ENCODE measurements at regions not wholly inside any gene's neighbourhood (a gene's known extent, or its start where the extent isn't known, plus 50 kb on each side); places are given as distances from the start of the nearest gene placed in this dataset.

DNA sequence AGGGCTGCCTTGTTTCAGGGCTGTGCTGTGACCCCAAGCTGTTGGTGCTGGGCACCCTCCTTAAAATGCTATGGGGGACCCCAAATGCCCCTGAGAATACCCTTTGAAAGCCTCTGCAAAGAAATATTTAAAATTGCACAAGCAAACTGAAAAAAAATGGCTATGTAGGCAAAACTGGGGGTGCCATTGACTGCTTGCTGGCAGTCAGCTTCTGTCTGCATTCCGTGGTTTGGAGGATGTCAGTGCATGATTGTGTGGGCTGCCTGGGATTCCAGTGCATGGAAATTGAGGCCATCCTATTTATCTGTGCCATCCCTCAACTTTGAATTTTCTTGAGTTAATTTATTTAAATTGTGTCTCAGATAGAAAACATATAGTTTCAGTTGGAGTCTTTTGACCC, 113.7 kb upstream of the RTL1 start:
- Histone ChIP-seq H3K4me3 (ENCODE audit: low read length) (no peak overlapping the region), H3K9ac (ENCODE audit: low read length) (no peak overlapping the region), H3K9me2 (ENCODE audit: insufficient read depth, low read length) (no peaks in the 10 kb centered on the region), H2AFZ (ENCODE audit: low read depth, low read length) (no peak overlapping the region), H3K9me3 (ENCODE audit: low read length) (no peaks in the 10 kb centered on the region), H3K36me3 (ENCODE audit: insufficient read depth, low read length) (no peaks in the 10 kb centered on the region), H3K27ac (ENCODE audit: low read length) (no peak overlapping the region), H4K20me1 (ENCODE audit: insufficient read depth) (no peaks in the 10 kb centered on the region), H3F3A (ENCODE audit: insufficient read depth, low read length, poor library complexity, severe bottlenecking) (no peaks in the 10 kb centered on the region), H3K4me2 (ENCODE audit: low read length) (no peak overlapping the region), H3K79me2 (replicated peaks; ENCODE audit: insufficient read depth, low read length) (no peaks in the 10 kb centered on the region), H3K27me3 (ENCODE audit: insufficient read depth, low read depth, low read length) (no peaks in the 10 kb centered on the region)
- TF ChIP-seq EP300 (conservative IDR thresholded peaks at IDR 0.05; ENCODE audit: poor library complexity, severe bottlenecking) (no peak), TAF1 (IDR thresholded peaks at IDR 0.05; ENCODE audit: low read depth) (no peak), MXI1 (conservative IDR thresholded peaks at IDR 0.05; ENCODE audit: poor library complexity, severe bottlenecking) (no peak), RAD21 (conservative IDR thresholded peaks at IDR 0.05) (no peak), SMC3 (conservative IDR thresholded peaks at IDR 0.05; ENCODE audit: poor library complexity) (no peak), EZH2 (IDR thresholded peaks at IDR 0.05; ENCODE audit: borderline replicate concordance, insufficient read depth, low read length, poor library complexity, severe bottlenecking) (no peak), POLR2AphosphoS5 (IDR thresholded peaks at IDR 0.05) (no peak)
- TF ChIP-seq, protein P1, sequence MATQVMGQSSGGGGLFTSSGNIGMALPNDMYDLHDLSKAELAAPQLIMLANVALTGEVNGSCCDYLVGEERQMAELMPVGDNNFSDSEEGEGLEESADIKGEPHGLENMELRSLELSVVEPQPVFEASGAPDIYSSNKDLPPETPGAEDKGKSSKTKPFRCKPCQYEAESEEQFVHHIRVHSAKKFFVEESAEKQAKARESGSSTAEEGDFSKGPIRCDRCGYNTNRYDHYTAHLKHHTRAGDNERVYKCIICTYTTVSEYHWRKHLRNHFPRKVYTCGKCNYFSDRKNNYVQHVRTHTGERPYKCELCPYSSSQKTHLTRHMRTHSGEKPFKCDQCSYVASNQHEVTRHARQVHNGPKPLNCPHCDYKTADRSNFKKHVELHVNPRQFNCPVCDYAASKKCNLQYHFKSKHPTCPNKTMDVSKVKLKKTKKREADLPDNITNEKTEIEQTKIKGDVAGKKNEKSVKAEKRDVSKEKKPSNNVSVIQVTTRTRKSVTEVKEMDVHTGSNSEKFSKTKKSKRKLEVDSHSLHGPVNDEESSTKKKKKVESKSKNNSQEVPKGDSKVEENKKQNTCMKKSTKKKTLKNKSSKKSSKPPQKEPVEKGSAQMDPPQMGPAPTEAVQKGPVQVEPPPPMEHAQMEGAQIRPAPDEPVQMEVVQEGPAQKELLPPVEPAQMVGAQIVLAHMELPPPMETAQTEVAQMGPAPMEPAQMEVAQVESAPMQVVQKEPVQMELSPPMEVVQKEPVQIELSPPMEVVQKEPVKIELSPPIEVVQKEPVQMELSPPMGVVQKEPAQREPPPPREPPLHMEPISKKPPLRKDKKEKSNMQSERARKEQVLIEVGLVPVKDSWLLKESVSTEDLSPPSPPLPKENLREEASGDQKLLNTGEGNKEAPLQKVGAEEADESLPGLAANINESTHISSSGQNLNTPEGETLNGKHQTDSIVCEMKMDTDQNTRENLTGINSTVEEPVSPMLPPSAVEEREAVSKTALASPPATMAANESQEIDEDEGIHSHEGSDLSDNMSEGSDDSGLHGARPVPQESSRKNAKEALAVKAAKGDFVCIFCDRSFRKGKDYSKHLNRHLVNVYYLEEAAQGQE (IDR thresholded peaks at IDR 0.05; ENCODE audit: borderline replicate concordance) = no peak
- TF ChIP-seq, protein P2, sequence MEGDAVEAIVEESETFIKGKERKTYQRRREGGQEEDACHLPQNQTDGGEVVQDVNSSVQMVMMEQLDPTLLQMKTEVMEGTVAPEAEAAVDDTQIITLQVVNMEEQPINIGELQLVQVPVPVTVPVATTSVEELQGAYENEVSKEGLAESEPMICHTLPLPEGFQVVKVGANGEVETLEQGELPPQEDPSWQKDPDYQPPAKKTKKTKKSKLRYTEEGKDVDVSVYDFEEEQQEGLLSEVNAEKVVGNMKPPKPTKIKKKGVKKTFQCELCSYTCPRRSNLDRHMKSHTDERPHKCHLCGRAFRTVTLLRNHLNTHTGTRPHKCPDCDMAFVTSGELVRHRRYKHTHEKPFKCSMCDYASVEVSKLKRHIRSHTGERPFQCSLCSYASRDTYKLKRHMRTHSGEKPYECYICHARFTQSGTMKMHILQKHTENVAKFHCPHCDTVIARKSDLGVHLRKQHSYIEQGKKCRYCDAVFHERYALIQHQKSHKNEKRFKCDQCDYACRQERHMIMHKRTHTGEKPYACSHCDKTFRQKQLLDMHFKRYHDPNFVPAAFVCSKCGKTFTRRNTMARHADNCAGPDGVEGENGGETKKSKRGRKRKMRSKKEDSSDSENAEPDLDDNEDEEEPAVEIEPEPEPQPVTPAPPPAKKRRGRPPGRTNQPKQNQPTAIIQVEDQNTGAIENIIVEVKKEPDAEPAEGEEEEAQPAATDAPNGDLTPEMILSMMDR (IDR thresholded peaks at IDR 0.05; ENCODE audit: poor library complexity, severe bottlenecking) = no peak

DNA sequence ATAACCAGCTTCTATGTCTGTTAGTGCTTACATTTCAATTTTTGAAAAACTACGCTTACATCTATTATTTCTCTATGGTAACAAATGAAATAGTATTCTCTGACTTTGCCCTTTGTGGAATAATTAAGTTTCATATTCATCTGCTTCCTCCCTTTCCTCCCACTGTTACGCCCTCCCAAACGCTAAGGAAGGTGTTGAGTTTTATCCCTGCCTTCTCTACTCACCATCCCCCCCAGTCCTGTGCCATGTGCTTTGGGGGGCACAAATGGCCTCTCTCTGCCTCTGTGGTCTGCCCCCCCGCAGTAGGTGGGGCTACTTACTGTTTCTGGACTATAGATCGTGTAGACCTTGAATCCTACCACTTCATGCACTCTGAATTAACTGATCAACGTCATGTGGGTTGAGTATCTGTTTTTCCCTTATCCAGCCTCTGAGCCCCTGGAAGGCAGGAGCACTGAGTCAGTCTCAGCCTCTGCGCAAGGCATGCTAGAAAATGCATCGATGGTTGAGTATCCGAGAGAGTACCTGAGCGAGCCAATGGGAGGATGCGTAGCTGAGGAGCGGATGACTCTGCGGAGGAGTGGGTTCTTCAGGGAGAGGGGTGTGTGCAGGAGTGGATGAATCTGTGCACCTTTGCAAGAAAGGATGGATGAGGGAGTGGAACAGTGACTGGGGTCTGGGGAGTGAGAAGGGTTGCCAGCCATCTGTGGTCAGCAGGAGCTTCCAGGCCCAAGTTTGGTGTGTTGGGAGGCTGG, 114.5 kb upstream of the RTL1 start:
- H3K27me3 ChIP-seq (ENCODE audit: insufficient read depth, low read depth, low read length) = no peaks in the 10 kb centered on the region

More for the DNA sequence above, 114.5 kb upstream of the RTL1 start:
- H3K36me3 ChIP-seq (ENCODE audit: insufficient read depth, low read length) = no peaks in the 10 kb centered on the region
- TF ChIP-seq RAD21 (conservative IDR thresholded peaks at IDR 0.05) (no peak), TAF1 (IDR thresholded peaks at IDR 0.05; ENCODE audit: low read depth) (no peak), SMC3 (conservative IDR thresholded peaks at IDR 0.05; ENCODE audit: poor library complexity) (no peak), POLR2AphosphoS5 (IDR thresholded peaks at IDR 0.05) (no peak), EP300 (conservative IDR thresholded peaks at IDR 0.05; ENCODE audit: poor library complexity, severe bottlenecking) (no peak), EZH2 (IDR thresholded peaks at IDR 0.05; ENCODE audit: borderline replicate concordance, insufficient read depth, low read length, poor library complexity, severe bottlenecking) (no peak), MXI1 (conservative IDR thresholded peaks at IDR 0.05; ENCODE audit: poor library complexity, severe bottlenecking) (no peak)
- TF ChIP-seq, protein P1 (IDR thresholded peaks at IDR 0.05; ENCODE audit: borderline replicate concordance) = no peak
- TF ChIP-seq, protein P2 (IDR thresholded peaks at IDR 0.05; ENCODE audit: poor library complexity, severe bottlenecking) = no peak
- no peaks in the 10 kb centered on the region for H3K9me2 ChIP-seq (ENCODE audit: insufficient read depth, low read length)
- H3K4me3 ChIP-seq (ENCODE audit: low read length) = no peak overlapping the region
- H3F3A ChIP-seq (ENCODE audit: insufficient read depth, low read length, poor library complexity, severe bottlenecking) = no peaks in the 10 kb centered on the region
- H3K79me2 ChIP-seq (replicated peaks; ENCODE audit: insufficient read depth, low read length) = no peaks in the 10 kb centered on the region
- H3K9me3 ChIP-seq (ENCODE audit: low read length) = no peaks in the 10 kb centered on the region
- no peak overlapping the region for H2AFZ ChIP-seq (ENCODE audit: low read depth, low read length)
- no peak overlapping the region for H3K27ac ChIP-seq (ENCODE audit: low read length)
- H4K20me1 ChIP-seq (ENCODE audit: insufficient read depth) = no peaks in the 10 kb centered on the region
- H3K9ac ChIP-seq (ENCODE audit: low read length) = no peak overlapping the region
- H3K4me2 ChIP-seq (ENCODE audit: low read length) = no peak overlapping the region

All from neural cell (in vitro differentiated cells).